HEK293T (cell line): ENCODE measurements at regions not wholly inside any gene's neighbourhood (a gene's known extent, or its start where the extent isn't known, plus 50 kb on each side); places are given as distances from the start of the nearest gene placed in this dataset.

Experiments
- CTCF ChIA-PET: fragments of 350-600 bp; formaldehyde crosslinking; extraction: SDS; loops from one replicate; lab custom pipeline; 2021; ENCODE audit warnings: antibody characterized with exemption, inconsistent platforms; lab: Yijun Ruan, JAX
- POLR2A ChIA-PET: fragments of 350-600 bp; formaldehyde crosslinking; extraction: SDS; loops from one replicate; lab custom pipeline; 2020; ENCODE audit warnings: antibody characterized with exemption, inconsistent platforms; lab: Yijun Ruan, JAX
- DNase-seq: peaks from one replicate; pipeline ENCODE4 v3.0.0; 2012; ENCODE audit warnings: mixed read lengths; ENCODE audit errors: extremely low spot score
- ARNT ChIP-seq: fragments of 450-650 bp; IDR thresholded peaks from 2 replicates; pipeline ENCODE4 v1.6.1; 2017; ENCODE audit warnings: mild to moderate bottlenecking
- BHLHE40 ChIP-seq: fragments of 450-650 bp; IDR thresholded peaks from 2 replicates; pipeline ENCODE4 v1.6.1; 2016; ENCODE audit warnings: mild to moderate bottlenecking, moderate library complexity, borderline replicate concordance
- CTBP1 ChIP-seq: fragments of 450-650 bp; IDR thresholded peaks from 2 replicates; pipeline ENCODE4 v1.6.1; 2016; ENCODE audit warnings: borderline replicate concordance
- ELF4 ChIP-seq: fragments of 450-650 bp; IDR thresholded peaks from 2 replicates; pipeline ENCODE4 v1.6.1; 2017; ENCODE audit warnings: antibody characterized with exemption
- FOXA1 ChIP-seq: fragments of 450-650 bp; IDR thresholded peaks from 2 replicates; pipeline ENCODE4 v1.6.1; 2016; ENCODE audit warnings: mild to moderate bottlenecking
- FOXK2 ChIP-seq: fragments of 450-650 bp; IDR thresholded peaks from 2 replicates; pipeline ENCODE4 v1.6.1; 2016; ENCODE audit warnings: mild to moderate bottlenecking
- FOXM1 ChIP-seq: fragments of 450-650 bp; IDR thresholded peaks from 2 replicates; pipeline ENCODE4 v1.6.1; 2017; ENCODE audit warnings: mild to moderate bottlenecking, borderline replicate concordance
- HDGF ChIP-seq: fragments of 450-650 bp; IDR thresholded peaks from 2 replicates; pipeline ENCODE4 v1.6.1; 2017; ENCODE audit warnings: antibody characterized with exemption, borderline replicate concordance
- L3MBTL2 ChIP-seq: fragments of 450-650 bp; conservative IDR thresholded peaks from 2 replicates; pipeline ENCODE4 v1.6.1; 2016; ENCODE audit warnings: mild to moderate bottlenecking
- LEF1 ChIP-seq: fragments of 450-650 bp; IDR thresholded peaks from 2 replicates; pipeline ENCODE4 v1.6.1; 2017; ENCODE audit warnings: mild to moderate bottlenecking, borderline replicate concordance
- NFRKB ChIP-seq: fragments of 450-650 bp; IDR thresholded peaks from 2 replicates; pipeline ENCODE4 v1.6.1; 2016; ENCODE audit warnings: mild to moderate bottlenecking, moderate library complexity
- PKNOX1 ChIP-seq: fragments of 450-650 bp; IDR thresholded peaks from 2 replicates; pipeline ENCODE4 v1.6.1; 2016
- SP1 ChIP-seq: fragments of 450-650 bp; IDR thresholded peaks from 2 replicates; pipeline ENCODE4 v1.6.1; 2017
- SUZ12 ChIP-seq: fragments of 450-650 bp; IDR thresholded peaks from 2 replicates; pipeline ENCODE4 v1.6.1; 2016; ENCODE audit warnings: mild to moderate bottlenecking
- TARDBP ChIP-seq: fragments of 450-650 bp; IDR thresholded peaks from 2 replicates; pipeline ENCODE4 v1.6.1; 2016
- ZNF384 ChIP-seq: fragments of 450-650 bp; IDR thresholded peaks from 2 replicates; pipeline ENCODE4 v1.6.1; 2016

GRCh38 chr5:130957151-130957550 is 207.9 kb downstream of the HINT1 start:
- POLR2A ChIA-PET: no interaction called here
- no peak for DNase-seq
- TF ChIP-seq PKNOX1 (no peak), CTBP1 (no peak), HDGF (no peak), SP1 (no peak), TARDBP (no peak), ELF4 (no peak), FOXM1 (no peak), ZNF384 (no peak), ARNT (no peak), LEF1 (no peak), NFRKB (no peak), FOXA1 (no peak)
- CTCF ChIA-PET: no interaction called here

- DNase-seq: no peak
- ChIA-PET POLR2A (no interaction called here), CTCF (no interaction called here)
- no peak for TF ChIP-seq L3MBTL2
Measured at GRCh38 chr5:130955041-130955440, 210.0 kb downstream of the HINT1 start.

- ChIA-PET CTCF (no interaction called here), POLR2A (no interaction called here)
- TF ChIP-seq FOXM1 (no peak), ZNF384 (no peak), FOXK2 (no peak), HDGF (no peak), NFRKB (no peak), CTBP1 (no peak), SUZ12 (no peak), L3MBTL2 (no peak), SP1 (no peak), ELF4 (no peak)
- DNase-seq: no peak
Measured at GRCh38 chr5:130954336-130954735, 210.7 kb downstream of the HINT1 start.

GRCh38 chr5:130939059-130939458 is 226.0 kb downstream of the HINT1 start:
- CTCF ChIA-PET: no interaction called here
- POLR2A ChIA-PET: no interaction called here
- TF ChIP-seq TARDBP: no peak
- TF ChIP-seq HDGF: no peak
- TF ChIP-seq FOXK2: no peak
- TF ChIP-seq PKNOX1: no peak
- TF ChIP-seq SUZ12: no peak
- TF ChIP-seq FOXM1: no peak
- no peak for DNase-seq

- TF ChIP-seq ZNF384 (no peak), SP1 (no peak), LEF1 (no peak), FOXA1 (no peak), ELF4 (no peak), TARDBP (no peak), PKNOX1 (no peak), FOXM1 (no peak), ARNT (no peak), HDGF (no peak), L3MBTL2 (no peak), SUZ12 (no peak), BHLHE40 (no peak), FOXK2 (no peak), CTBP1 (no peak), NFRKB (no peak)
- ChIA-PET CTCF (no interaction called here), POLR2A (no interaction called here)
- no peak for DNase-seq
Measured at GRCh38 chr5:130937046-130937445, 228.0 kb downstream of the HINT1 start.

GRCh38 chr5:130923543-130924124 is 241.4 kb downstream of the HINT1 start:
- ChIA-PET CTCF (no interaction called here), POLR2A (no interaction called here)
- no peak for DNase-seq
- TF ChIP-seq ZNF384 (no peak), TARDBP (no peak), FOXK2 (no peak), ELF4 (no peak), L3MBTL2 (no peak), HDGF (no peak), NFRKB (no peak), LEF1 (no peak), PKNOX1 (no peak), ARNT (no peak), SUZ12 (no peak), FOXM1 (no peak), FOXA1 (no peak), BHLHE40 (no peak), SP1 (no peak), CTBP1 (no peak)
